ENCODE measurements at regions not wholly inside any gene's neighbourhood (a gene's known extent, or its start where the extent isn't known, plus 50 kb on each side); places are given as distances from the start of the nearest gene placed in this dataset.
"Not testable (repeated sequence)": the region's sequence is repeated elsewhere in the genome, so short reads cannot be mapped to it uniquely, and the experiment has no call there.

GRCh38 chr12:9289984-9290383 lies 81.8 kb upstream of the PZP start:
- TF ChIP-seq POLR2AphosphoS5, POLR2A, CTCF (IDR thresholded peaks at IDR 0.05): not testable (repeated sequence)
